ENCODE measurements at regions not wholly inside any gene's neighbourhood (a gene's known extent, or its start where the extent isn't known, plus 50 kb on each side); places are given as distances from the start of the nearest gene placed in this dataset.

- TF ChIP-seq ZBTB33 (IDR thresholded peaks at IDR 0.05) (no peak), HNF4G (IDR thresholded peaks at IDR 0.05) (no peak), ATF3 (IDR thresholded peaks at IDR 0.05) (no peak), TAF1 (conservative IDR thresholded peaks at IDR 0.05) (no peak), GABPA (IDR thresholded peaks at IDR 0.05 in 1 of 2, conservative IDR thresholded peaks at IDR 0.05 in 1 of 2) (no peak), RAD21 (IDR thresholded peaks at IDR 0.05) (no peak), JUND (IDR thresholded peaks at IDR 0.05) (no peak)
Observed at GRCh38 chr4:85019411-85019810, 52.9 kb upstream of the WDFY3 start (continued).

- Histone ChIP-seq H3K9ac (ENCODE audit: low read depth in 1 of 2, low read length in 2 of 2) (no peak overlapping the region), H3K4me1 (ENCODE audit: control insufficient read depth in 4 of 4, insufficient read depth in 4 of 4, low read length in 3 of 4) (no peaks in the 10 kb centered on the region), H3K27ac (ENCODE audit: low read depth in 1 of 2, low read length in 2 of 2) (no peak overlapping the region), H3K9me3 (ENCODE audit: control insufficient read depth in 4 of 4, low read length in 3 of 4) (peaks cover 0 to 2% (median under 1%) of the 10 kb centered on the region in 4 donors), H3K36me3 (ENCODE audit: control insufficient read depth in 4 of 4, insufficient read depth in 3 of 4, low read depth in 1 of 4, low read length in 3 of 4) (no peaks in the 10 kb centered on the region), H3K27me3 (ENCODE audit: control insufficient read depth in 4 of 4, insufficient read depth in 4 of 4, low read length in 3 of 4) (no peaks in the 10 kb centered on the region), H3K4me3 (ENCODE audit: low read depth in 1 of 3, low read length in 3 of 3) (no peak overlapping the region)
- TF ChIP-seq FOXA2 (IDR thresholded peaks at IDR 0.05) = no peak
- WGBS = 88% methylated on average over 6 of the region's 6 CpGs
- no peak for DNase-seq (ENCODE audit: low spot score)
Observed at GRCh38 chr4:85024671-85025070, 58.2 kb upstream of the WDFY3 start.

GRCh38 chr4:85028910-85029309, 62.4 kb upstream of the WDFY3 start:
- TF ChIP-seq TAF1 (conservative IDR thresholded peaks at IDR 0.05) (no peak), ZBTB33 (IDR thresholded peaks at IDR 0.05) (no peak), EGR1 (IDR thresholded peaks at IDR 0.05; ENCODE audit: low read depth in 2 of 2) (no peak), RXRA (IDR thresholded peaks at IDR 0.05) (no peak), JUND (IDR thresholded peaks at IDR 0.05) (no peak), NR2F2 (IDR thresholded peaks at IDR 0.05) (no peak), YY1 (IDR thresholded peaks at IDR 0.05) (no peak), GABPA (IDR thresholded peaks at IDR 0.05 in 1 of 2, conservative IDR thresholded peaks at IDR 0.05 in 1 of 2) (no peak), MAX (IDR thresholded peaks at IDR 0.05) (no peak), REST (IDR thresholded peaks at IDR 0.05) (no peak), FOXA1 (IDR thresholded peaks at IDR 0.05) (no peak), SP1 (IDR thresholded peaks at IDR 0.05) (no peak), ATF3 (IDR thresholded peaks at IDR 0.05) (no peak), RAD21 (IDR thresholded peaks at IDR 0.05) (no peak), HNF4A (conservative IDR thresholded peaks at IDR 0.05) (no peak), FOXA2 (IDR thresholded peaks at IDR 0.05) (no peak), CTCF (IDR thresholded peaks at IDR 0.05; ENCODE audit: low read depth, low read length, missing input control) (no peak), HNF4G (IDR thresholded peaks at IDR 0.05) (no peak)
- no peak for DNase-seq (ENCODE audit: low spot score)
- Histone ChIP-seq H3K27ac (ENCODE audit: low read depth in 1 of 2, low read length in 2 of 2) (no peak overlapping the region), H3K36me3 (ENCODE audit: control insufficient read depth in 4 of 4, insufficient read depth in 3 of 4, low read depth in 1 of 4, low read length in 3 of 4) (no peaks in the 10 kb centered on the region), H3K9me3 (ENCODE audit: control insufficient read depth in 4 of 4, low read length in 3 of 4) (peaks cover 0 to 2% (median 1%) of the 10 kb centered on the region in 4 donors), H3K4me3 (ENCODE audit: low read depth in 1 of 3, low read length in 3 of 3) (no peak overlapping the region), H3K9ac (ENCODE audit: low read depth in 1 of 2, low read length in 2 of 2) (no peak overlapping the region), H3K4me1 (ENCODE audit: control insufficient read depth in 4 of 4, insufficient read depth in 4 of 4, low read length in 3 of 4) (no peaks in the 10 kb centered on the region), H3K27me3 (ENCODE audit: control insufficient read depth in 4 of 4, insufficient read depth in 4 of 4, low read length in 3 of 4) (peaks cover 0 to 2% (median 0%) of the 10 kb centered on the region in 4 donors)
- WGBS = 83% methylated on average over 4 of the region's 4 CpGs
